Spinal cord (tissue), 9 donors: ENCODE measurements at regions not wholly inside any gene's neighbourhood (a gene's known extent, or its start where the extent isn't known, plus 50 kb on each side); places are given as distances from the start of the nearest gene placed in this dataset.

ENCODE experiments used
- DNase-seq, 6 donors: peaks; one replicate each; pipeline versions ENCODE4 v3.0.0 to v3.0.0-alpha.2; 2013 to 2015; ENCODE audit warnings: low spot score in 6 of 6, low read depth in 4 of 6
- H3K27ac ChIP-seq: one replicate; pipeline ENCODE4 v1.5.1; 2013; ENCODE audit warnings: low read depth, low read length, control low read depth
- H3K27me3 ChIP-seq: one replicate; pipeline ENCODE4 v1.6.1; 2013; ENCODE audit warnings: low read length; ENCODE audit not compliant: control insufficient read depth, insufficient read depth
- H3K36me3 ChIP-seq: one replicate; pipeline ENCODE4 v1.6.1; 2013; ENCODE audit warnings: low read length; ENCODE audit not compliant: control insufficient read depth, insufficient read depth
- H3K4me1 ChIP-seq: one replicate; pipeline ENCODE4 v1.6.1; 2013; ENCODE audit warnings: low read length; ENCODE audit not compliant: control insufficient read depth, insufficient read depth
- H3K4me3 ChIP-seq: one replicate; pipeline ENCODE4 v1.5.1; 2013; ENCODE audit warnings: low read depth, low read length, control low read depth
- H3K9me3 ChIP-seq: one replicate; pipeline ENCODE4 v1.6.1; 2013; ENCODE audit warnings: low read length; ENCODE audit not compliant: control insufficient read depth, insufficient read depth
- WGBS: methylation state at CpG from one replicate; pipeline ENCODE4 v1.1.5; 2013; ENCODE audit warnings: missing lambda C conversion rate; ENCODE audit not compliant: insufficient coverage; 5-methylcytosine and 5-hydroxymethylcytosine counted together
- donor health status: healthy.

DNA sequence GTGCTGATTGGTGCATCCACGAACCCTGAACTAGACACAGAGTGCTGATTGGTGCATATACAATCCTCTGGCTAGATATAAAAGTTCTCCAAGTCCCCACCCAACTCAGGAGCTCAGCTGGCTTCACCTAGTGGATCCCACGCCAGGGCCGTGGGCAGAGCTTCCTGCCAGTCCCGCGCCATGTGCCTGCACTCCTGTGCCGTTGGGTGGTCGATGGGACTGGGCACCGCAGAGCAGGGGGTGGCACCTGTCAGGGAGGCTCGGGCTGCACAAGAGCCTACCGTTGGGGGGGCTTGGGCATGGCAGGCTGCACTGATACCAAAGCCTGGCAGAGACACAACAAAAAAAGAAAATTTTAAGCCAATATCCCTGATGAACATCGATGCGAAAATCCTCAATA lies 185.4 kb upstream of the ASCC3 start:
- Histone ChIP-seq H3K27me3 (no peaks in the 10 kb centered on the region), H3K9me3 (peaks cover 1% of the 10 kb centered on the region), H3K36me3 (no peaks in the 10 kb centered on the region), H3K4me3 (no peak overlapping the region), H3K27ac (no peak overlapping the region), H3K4me1 (no peaks in the 10 kb centered on the region)
- DNase-seq: no peak
- WGBS: 95% methylated on average over 6 of the region's 12 CpGs

DNA sequence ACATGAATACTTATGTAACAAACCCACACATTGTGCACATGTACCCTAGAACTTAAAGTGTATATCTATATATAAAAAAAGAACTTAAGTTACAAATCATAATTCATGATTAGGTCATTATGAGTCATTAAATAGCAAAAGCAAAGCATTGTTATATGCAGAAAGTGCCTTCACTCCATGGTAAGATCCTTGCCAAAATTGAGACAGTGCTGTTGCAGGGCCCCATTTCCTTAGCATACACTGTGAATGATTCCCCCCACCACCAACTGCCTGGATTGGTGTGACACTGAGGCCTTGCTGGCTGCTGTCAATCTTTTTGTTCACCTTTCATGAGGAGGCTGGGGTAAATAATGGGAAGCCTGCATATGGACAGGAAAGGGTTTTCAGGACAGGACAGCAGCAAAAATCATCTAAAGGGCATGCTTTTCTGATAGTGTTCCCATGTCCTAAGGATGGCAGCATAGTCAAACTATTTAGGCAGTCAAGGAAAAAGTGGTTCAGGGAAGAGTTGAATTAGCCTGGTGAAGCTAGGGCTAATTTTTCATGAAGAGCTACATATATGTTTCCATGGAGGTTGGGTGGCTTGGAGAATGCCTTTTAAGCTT lies 188.2 kb upstream of the ASCC3 start:
- Histone ChIP-seq H3K27me3 (no peaks in the 10 kb centered on the region), H3K36me3 (no peaks in the 10 kb centered on the region), H3K27ac (no peak overlapping the region), H3K9me3 (peaks cover 1% of the 10 kb centered on the region), H3K4me1 (no peaks in the 10 kb centered on the region), H3K4me3 (no peak overlapping the region)
- DNase-seq: no peak

DNA sequence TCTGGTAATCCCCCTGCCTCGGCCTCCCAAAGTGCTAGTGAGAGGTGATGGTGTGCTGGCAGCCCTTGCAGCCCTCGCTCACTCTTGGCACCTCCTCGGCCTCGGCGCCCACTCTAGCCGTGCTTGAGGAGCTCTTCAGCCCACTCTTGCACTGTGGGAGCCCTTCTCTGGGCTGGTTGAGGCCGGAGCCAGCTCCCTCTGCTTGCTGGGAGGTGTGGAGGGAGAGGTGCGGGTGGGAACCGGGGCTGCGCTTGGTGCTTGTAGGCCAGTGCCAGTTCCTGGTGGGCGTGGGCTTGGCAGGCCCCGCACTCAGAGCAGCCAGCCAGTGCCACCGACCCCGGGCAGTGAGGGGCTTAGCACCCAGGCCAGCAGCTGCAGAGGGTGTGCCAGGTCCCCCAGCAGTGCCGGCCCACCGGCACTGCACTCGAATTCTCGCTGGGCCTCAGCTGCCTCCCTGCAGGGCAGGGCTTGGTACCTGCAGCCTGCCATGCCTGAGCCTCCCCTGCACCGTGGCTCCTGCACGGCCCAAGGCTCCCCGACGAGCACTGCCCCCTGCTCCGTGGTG lies 189.0 kb upstream of the ASCC3 start:
- WGBS: 90% methylated on average over 18 of the region's 23 CpGs
- Histone ChIP-seq H3K27me3 (no peaks in the 10 kb centered on the region), H3K9me3 (peaks cover 1% of the 10 kb centered on the region), H3K4me1 (no peaks in the 10 kb centered on the region), H3K27ac (no peak overlapping the region), H3K4me3 (no peak overlapping the region), H3K36me3 (no peaks in the 10 kb centered on the region)
- no peak for DNase-seq

DNA sequence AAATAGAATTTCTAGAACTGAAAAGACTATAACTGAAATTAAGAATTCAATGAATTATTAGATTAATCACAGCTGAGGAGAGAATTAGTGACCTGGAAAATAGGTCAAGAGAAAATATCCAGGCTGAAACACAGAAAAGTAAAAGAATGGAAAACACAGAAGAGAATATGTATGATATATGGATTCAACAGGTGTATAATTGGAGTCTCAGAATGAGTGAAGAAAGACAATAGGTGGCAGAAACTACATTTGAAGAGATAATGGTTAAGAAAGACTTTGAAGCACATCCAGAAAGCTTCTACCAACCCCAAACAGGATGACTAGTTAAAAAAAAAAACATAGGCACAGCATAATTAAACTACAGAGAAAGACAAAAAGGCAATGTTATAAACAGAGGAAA lies 196.2 kb upstream of the ASCC3 start:
- Histone ChIP-seq H3K4me1 (no peaks in the 10 kb centered on the region), H3K27ac (no peak overlapping the region), H3K36me3 (no peaks in the 10 kb centered on the region), H3K4me3 (no peak overlapping the region), H3K27me3 (no peaks in the 10 kb centered on the region), H3K9me3 (peaks cover 2% of the 10 kb centered on the region)
- no peak for DNase-seq

DNA sequence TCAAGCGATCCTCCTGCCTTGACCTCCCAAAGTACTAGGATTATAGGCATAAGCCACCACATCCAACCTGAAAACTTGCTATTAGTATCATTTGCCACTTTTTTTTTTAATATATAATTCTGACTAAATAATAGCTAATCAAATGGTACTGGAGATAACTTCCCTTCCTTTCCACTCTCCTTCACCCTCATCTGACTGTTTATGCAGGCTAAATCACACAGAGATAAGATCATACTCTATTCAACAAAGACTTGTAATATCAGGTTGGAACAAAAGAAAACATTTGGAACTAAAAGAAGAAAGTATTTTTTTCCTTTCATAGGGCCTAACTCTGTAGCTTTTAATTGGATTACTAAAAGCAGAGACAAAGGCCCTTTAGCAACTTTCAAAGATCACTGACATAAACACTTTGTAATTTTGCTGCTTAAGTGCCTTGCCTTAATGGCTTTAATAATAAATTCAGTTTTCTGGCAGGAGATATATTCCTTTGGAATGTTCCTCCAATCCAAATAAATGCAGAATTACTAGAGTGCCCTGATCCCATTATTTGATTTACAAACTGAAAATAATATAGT lies 198.7 kb upstream of the ASCC3 start:
- no peaks in the 10 kb centered on the region for H3K36me3 ChIP-seq
- no peak overlapping the region for H3K27ac ChIP-seq
- peaks cover 2% of the 10 kb centered on the region for H3K9me3 ChIP-seq
- no peaks in the 10 kb centered on the region for H3K4me1 ChIP-seq
- no peak overlapping the region for H3K4me3 ChIP-seq
- no peaks in the 10 kb centered on the region for H3K27me3 ChIP-seq
- no CpG with 5 or more reads among the region's 1 CpG for WGBS
- DNase-seq: no peak

DNA sequence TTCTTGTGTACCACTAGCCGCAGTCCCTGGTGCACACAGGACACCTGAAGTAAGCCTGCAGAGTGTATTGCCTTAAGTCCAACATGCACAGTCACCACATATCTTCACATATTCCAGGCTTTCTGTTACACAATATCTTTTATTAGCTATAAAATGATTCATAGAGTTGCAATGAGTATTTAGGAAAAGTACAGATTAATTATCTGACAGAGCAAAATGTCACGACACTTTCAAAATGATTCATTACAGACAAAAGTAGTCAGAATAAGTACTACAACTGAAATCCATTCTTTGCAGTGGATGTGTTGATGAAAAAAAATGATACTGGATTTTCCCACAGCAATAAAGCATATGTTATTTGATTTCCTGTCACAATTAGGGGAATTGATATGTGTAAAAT lies 199.5 kb upstream of the ASCC3 start:
- no peaks in the 10 kb centered on the region for H3K27me3 ChIP-seq
- H3K36me3 ChIP-seq: no peaks in the 10 kb centered on the region
- peaks cover 2% of the 10 kb centered on the region for H3K9me3 ChIP-seq
- no peak overlapping the region for H3K4me3 ChIP-seq
- no peak for DNase-seq
- no peak overlapping the region for H3K27ac ChIP-seq
- 100% methylated on average over 1 of the region's 2 CpGs for WGBS
- no peaks in the 10 kb centered on the region for H3K4me1 ChIP-seq

DNA sequence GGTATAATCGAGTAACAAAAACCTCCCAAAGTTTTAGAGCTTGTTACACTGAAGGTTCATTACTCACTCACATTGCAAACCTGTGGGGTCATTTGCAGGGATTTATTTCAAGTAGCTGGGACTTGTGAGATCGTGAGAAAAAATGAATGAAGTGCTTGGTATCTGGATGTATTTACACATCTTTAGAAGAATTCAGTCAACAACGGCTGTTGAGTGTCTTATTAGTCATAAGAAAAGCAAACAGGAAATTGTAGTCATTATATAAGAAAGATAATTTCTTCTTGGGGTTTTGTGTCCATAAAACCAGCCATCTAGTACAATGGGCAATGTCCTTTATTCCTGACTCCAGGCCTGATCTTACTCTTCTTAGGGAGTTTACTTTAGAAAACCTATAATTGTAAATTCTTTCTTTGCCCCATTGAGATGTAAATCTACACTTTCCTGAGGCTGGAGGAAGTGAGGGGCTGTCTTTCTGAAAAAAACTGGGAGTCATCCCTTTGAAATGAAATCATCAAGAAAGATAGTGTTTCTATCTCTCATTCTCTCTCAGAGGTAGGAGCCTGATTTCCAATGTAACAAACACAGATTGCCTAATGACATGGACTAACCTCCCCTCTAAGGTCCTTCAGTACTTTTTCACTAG lies 202.5 kb upstream of the ASCC3 start:
- Histone ChIP-seq H3K9me3 (no peaks in the 10 kb centered on the region), H3K27me3 (no peaks in the 10 kb centered on the region), H3K36me3 (no peaks in the 10 kb centered on the region), H3K4me1 (no peaks in the 10 kb centered on the region), H3K4me3 (no peak overlapping the region), H3K27ac (no peak overlapping the region)
- no peak for DNase-seq
- no CpG with 5 or more reads among the region's 3 CpGs for WGBS

DNA sequence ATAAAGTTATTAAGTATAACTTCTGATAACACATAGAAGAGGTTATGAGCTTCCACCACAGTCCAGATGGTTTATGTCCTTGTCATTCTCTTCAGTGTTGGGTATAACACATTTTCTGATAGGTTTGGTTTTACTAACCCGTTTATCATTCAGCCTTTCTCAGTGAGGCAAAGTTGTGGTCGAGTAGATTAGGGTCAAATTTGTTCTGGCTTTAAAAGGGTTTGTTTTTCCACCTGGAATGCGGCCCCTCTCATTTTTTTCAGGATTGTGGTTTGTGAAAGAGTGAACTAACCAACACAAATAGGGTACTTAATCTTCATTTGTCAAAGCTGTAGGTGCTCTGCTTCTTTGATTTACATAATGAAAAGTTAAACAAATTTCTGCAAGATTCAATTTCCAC lies 204.2 kb upstream of the ASCC3 start:
- H3K9me3 ChIP-seq: peaks cover 1% of the 10 kb centered on the region
- DNase-seq: no peak
- no peak overlapping the region for H3K27ac ChIP-seq
- H3K36me3 ChIP-seq: no peaks in the 10 kb centered on the region
- no CpG with 5 or more reads among the region's 3 CpGs for WGBS
- H3K27me3 ChIP-seq: no peaks in the 10 kb centered on the region
- H3K4me3 ChIP-seq: no peak overlapping the region
- H3K4me1 ChIP-seq: no peaks in the 10 kb centered on the region

DNA sequence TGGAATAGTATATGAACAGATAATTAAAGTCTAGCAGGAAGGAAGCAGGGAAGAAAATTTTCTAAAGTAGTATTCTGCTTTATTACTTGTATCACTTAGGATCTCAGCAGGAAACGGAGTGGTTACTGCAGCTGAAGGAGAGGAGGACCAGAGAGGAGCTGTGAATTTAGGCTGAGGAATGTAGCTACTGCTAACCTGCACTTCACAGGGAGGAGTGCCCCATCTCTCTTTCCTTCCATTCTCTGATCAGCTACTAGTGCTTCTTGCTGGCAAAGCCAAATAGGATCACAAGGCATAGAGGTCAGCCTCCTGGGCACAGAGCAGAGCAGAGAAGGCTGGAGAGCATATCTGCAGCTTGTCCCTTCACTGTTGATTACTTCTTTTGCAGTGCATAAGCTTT lies 205.3 kb upstream of the ASCC3 start:
- no peak overlapping the region for H3K27ac ChIP-seq
- H3K9me3 ChIP-seq: peaks cover 2% of the 10 kb centered on the region
- H3K36me3 ChIP-seq: no peaks in the 10 kb centered on the region
- no peaks in the 10 kb centered on the region for H3K27me3 ChIP-seq
- no peak overlapping the region for H3K4me3 ChIP-seq
- H3K4me1 ChIP-seq: no peaks in the 10 kb centered on the region
- no CpG with 5 or more reads among the region's 1 CpG for WGBS
- peak in 1 of 6 donors; percentile 17 for DNase-seq

DNA sequence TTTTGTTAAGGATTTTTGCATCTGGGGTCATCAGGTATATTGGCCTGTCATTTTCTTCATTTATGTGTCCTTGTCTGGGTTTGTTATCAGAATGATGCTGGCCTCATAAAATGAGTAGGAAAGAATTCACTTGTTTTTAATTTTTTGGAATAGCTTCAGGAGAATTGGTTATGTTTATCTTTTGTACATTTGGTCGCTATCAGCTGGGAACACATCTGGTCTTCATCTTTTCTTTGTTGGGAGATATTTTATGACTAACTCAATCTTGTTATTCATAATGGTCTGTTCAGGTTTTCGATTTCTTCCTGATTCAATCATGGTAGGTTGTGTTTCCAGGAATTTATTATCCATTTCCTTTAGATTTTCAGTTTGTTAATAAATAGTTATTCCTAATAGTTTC lies 207.5 kb upstream of the ASCC3 start:
- Histone ChIP-seq H3K9me3 (peaks cover 2% of the 10 kb centered on the region), H3K4me3 (no peak overlapping the region), H3K27ac (no peak overlapping the region), H3K4me1 (no peaks in the 10 kb centered on the region), H3K36me3 (no peaks in the 10 kb centered on the region), H3K27me3 (no peaks in the 10 kb centered on the region)
- DNase-seq: no peak
- WGBS: no CpG with 5 or more reads among the region's 2 CpGs
